GM12874 (cell line): ENCODE measurements at regions not wholly inside any gene's neighbourhood (a gene's known extent, or its start where the extent isn't known, plus 50 kb on each side); places are given as distances from the start of the nearest gene placed in this dataset.
A peak's percentile ranks its signal among the peaks of the same experiment; 100 is the strongest.

Experiments
- TF ChIP-seq, protein P1 (sequence below): IDR thresholded peaks from 2 replicates; pipeline ENCODE4 v1.5.1; 2011; ENCODE audit warnings: low read depth, mild to moderate bottlenecking, control low read depth, low read length, moderate library complexity; ENCODE audit not compliant: insufficient read depth

DNA sequence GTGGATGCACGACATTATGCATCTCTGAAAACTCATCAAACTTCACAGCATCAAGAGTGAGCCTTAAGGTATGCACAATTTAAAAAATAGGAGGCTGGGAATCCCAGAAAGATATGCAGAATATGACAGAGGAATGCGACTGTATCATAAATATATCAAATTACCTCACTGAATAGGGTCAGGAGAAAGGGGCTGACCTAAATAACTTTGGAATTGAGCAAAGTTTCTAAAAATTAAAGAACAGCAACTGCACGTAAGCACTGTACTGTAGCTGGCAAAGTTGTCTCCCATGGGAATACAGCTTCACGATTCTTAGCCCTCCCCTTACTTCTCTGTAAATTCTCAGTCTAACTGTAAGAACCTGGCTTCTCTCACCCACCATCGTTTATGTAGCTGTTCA, 397.4 kb upstream of the ZFP42 start:
- TF ChIP-seq, protein P1, sequence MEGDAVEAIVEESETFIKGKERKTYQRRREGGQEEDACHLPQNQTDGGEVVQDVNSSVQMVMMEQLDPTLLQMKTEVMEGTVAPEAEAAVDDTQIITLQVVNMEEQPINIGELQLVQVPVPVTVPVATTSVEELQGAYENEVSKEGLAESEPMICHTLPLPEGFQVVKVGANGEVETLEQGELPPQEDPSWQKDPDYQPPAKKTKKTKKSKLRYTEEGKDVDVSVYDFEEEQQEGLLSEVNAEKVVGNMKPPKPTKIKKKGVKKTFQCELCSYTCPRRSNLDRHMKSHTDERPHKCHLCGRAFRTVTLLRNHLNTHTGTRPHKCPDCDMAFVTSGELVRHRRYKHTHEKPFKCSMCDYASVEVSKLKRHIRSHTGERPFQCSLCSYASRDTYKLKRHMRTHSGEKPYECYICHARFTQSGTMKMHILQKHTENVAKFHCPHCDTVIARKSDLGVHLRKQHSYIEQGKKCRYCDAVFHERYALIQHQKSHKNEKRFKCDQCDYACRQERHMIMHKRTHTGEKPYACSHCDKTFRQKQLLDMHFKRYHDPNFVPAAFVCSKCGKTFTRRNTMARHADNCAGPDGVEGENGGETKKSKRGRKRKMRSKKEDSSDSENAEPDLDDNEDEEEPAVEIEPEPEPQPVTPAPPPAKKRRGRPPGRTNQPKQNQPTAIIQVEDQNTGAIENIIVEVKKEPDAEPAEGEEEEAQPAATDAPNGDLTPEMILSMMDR, result no peak

DNA sequence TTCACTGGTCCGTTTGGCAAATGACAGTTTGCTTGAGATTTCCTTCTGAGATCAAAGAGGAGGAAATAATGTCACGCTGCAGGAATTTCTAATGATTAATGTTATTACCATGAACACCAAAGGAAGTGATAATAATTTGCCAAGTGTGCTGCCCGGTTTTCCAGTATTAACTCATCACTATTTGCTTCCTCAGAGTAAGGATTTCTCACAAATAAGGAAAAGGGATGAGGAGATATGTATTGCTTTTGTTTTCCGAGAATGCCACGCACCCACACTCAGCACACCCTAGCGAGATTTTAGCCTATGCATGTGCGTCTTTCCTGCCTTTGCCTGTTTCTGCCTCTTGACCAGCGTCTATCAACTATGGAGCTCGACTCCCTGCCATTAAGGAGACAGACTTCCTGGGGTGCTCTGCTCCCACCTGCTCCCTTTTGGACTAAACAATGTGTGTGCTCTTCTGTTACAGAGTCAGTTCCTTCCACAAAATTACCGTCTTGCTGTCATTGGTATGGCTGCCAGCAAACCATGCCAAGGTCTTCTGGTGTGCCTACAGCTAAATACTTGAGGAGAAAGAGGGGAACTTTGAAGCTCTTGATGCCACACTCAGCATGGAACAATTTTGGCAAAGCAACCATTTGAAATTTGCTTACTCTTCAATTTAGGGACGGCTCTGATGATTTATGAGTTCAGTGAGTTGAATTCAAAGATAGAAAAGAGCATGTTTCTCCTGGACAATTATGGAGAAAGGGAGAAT, 393.1 kb upstream of the ZFP42 start:
- TF ChIP-seq, protein P1, result no peak

DNA sequence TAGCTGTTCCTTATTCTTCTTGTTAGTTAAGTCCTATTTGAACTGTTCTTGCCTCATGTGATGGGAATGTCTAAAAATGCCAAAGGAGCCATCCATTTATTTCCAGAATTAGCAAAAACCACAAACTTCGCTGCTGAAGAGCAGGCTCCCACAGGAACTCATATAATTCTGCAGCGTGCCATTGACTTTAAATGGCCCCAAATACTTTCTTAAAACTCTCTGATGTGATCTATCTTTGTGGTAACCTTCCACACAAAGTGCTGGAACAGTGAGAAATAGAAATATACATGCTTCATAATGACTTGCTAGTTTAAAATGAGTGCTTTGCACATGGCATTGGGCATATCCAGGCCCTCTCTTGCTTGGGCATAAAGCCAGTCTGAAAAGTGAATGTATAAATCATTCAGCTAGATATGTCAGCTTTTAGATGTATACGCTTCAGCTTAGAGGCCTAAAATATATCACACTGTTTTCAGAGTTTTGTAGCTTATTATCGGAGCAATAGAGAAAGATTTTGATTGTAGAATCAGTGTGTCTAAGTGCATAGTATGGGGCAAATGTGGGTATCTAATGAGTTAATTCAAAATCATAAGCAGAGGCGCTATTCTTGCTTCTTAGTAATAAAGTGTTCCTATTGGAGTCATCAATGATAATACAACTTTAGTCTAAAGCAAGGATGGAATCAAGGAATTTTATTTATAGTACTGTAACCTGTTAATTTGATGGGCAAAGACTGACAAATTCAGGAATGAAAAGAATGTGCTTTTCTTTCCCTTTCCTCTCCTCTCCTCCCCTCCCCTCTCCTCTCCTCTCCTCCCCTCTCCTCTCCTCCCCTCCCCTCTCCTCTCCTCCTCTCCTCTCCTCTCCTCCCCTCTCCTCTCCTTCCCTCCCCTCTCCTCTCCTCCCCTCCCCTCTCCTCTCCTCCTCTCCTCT, 392.2 kb upstream of the ZFP42 start:
- TF ChIP-seq, protein P1, result no peak

DNA sequence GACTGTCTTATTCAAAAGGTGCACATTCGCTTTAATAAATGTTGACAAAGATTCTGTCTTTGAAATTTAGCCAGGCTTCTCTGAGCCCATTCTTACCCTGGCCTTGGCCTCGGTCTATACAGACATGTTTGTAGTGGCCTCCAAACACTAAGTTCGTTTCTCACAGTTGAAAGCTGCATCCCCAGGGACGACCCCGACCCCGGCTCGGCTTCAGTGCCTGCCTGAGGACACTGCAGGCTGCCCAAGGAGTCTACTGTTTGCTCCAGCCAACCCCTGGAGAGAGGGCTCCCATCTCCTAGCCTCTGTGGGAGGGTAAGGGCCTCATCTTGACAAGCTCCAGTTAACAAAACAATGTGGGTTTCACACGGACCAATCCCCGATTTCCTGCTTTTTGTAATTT, 390.6 kb upstream of the ZFP42 start:
- TF ChIP-seq, protein P1, result no peak

DNA sequence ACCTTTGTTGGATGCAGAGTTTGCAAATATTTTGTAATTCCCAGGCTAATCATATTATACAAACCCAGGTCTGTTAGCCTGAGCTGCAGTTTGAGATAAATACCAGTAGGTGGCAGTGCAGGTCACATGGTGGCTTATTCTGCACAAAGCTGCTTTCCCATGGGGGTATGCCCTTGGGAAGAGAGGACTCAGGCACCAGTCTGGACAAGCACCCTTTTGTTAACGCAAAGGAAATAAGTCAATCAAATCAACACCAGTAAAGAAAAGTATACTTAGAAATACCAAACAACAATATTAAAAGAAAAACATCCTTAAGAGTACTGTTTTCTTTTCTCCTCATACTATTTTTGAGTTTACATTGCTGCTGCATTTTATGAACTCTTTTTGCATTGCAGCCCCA, 389.0 kb upstream of the ZFP42 start:
- TF ChIP-seq, protein P1, result peak; percentile 56

DNA sequence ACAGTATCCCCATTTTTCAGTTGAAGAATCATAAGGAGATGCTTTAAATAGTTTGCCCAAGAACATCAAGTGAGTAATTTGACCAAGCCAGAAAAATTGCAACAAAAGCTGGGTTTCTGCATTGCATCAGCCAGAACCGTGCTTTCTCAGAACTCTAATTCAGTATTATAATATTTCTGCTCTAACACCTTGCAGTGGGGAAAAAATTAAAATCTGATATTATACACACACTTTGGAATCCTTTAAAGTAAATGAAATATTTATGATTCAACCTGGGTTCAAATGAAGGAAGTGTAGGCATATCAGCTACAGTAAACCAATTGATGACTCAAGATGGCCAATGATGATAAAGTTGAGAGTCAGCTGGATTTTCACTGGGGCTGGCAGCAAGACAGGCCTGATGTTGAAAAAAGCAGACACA, 387.6 kb upstream of the ZFP42 start:
- TF ChIP-seq, protein P1, result no peak

DNA sequence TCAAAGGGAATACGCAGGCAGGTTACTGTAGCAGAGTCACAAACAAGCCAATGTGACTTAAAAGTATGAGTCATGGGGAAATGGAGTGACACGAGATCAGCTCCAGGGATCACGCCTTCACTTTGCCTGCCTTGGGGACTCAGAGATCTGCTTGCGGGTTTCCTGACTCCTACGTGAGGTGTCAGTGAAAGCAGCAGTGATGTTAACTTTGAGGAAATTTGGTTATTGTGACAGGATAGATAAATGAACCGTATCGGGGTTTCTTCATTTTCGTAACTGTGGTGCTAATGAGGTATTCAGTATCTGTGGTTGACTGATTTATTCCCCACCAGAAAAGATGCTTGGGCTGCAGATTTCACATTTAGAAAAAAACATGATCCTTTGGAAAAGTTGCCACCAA, 383.3 kb upstream of the ZFP42 start:
- TF ChIP-seq, protein P1, result no peak
